ENCODE measurements at regions not wholly inside any gene's neighbourhood (a gene's known extent, or its start where the extent isn't known, plus 50 kb on each side); places are given as distances from the start of the nearest gene placed in this dataset.

DNA sequence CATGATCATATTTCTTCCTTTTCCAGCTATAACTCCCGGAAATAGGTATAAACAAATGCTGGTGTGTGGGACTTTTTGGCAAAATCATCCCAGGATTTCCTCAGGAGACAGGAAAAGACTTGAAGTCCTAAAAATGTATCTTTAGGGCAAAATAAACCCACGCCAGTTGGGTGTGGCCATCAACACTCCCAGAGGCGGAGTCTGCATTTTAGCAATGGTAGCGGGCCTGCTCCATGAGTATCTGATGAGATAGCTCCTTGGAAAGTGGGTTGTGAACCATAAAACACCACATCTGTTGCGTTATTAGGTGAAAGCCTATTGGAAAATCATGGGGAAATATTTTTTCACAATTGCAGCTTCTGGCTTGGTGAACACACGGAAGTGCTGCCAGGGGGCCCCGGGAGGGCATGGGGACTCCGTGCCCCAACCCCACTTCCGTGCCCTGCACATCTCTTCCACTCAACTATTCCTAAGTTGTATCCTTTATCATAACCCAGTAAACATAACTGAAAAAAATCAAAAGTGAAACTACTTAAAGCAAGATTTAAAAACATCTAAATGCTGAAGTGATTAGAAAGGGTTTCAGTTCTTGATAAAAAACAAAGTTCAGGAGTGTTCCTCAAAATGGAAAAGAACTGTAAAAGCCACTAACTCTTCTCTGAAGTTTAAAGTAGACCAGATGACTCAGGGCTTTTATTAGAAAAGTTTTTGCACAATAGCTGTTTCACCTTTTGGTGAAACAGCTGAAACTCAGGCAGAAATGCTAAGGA lies 111.2 kb downstream of the LRRC70 start (continued):
- TF ChIP-seq, protein P1, sequence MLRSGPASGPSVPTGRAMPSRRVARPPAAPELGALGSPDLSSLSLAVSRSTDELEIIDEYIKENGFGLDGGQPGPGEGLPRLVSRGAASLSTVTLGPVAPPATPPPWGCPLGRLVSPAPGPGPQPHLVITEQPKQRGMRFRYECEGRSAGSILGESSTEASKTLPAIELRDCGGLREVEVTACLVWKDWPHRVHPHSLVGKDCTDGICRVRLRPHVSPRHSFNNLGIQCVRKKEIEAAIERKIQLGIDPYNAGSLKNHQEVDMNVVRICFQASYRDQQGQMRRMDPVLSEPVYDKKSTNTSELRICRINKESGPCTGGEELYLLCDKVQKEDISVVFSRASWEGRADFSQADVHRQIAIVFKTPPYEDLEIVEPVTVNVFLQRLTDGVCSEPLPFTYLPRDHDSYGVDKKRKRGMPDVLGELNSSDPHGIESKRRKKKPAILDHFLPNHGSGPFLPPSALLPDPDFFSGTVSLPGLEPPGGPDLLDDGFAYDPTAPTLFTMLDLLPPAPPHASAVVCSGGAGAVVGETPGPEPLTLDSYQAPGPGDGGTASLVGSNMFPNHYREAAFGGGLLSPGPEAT (IDR thresholded peaks at IDR 0.05; ENCODE audit: low read depth) = peak; percentile 51; the same call in 1 of the 2 replicates
- no peak for TF ChIP-seq CHD1 (IDR thresholded peaks at IDR 0.05; ENCODE audit: low read depth, low read length)
- TF ChIP-seq DPF2 (IDR thresholded peaks at IDR 0.05) = no peak
- TF ChIP-seq CREM (IDR thresholded peaks at IDR 0.05; ENCODE audit: low read depth) = no peak
- TF ChIP-seq, protein P2, sequence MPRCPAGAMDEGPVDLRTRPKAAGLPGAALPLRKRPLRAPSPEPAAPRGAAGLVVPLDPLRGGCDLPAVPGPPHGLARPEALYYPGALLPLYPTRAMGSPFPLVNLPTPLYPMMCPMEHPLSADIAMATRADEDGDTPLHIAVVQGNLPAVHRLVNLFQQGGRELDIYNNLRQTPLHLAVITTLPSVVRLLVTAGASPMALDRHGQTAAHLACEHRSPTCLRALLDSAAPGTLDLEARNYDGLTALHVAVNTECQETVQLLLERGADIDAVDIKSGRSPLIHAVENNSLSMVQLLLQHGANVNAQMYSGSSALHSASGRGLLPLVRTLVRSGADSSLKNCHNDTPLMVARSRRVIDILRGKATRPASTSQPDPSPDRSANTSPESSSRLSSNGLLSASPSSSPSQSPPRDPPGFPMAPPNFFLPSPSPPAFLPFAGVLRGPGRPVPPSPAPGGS (IDR thresholded peaks at IDR 0.05; ENCODE audit: borderline replicate concordance, insufficient read depth, low read depth, low read length, poor library complexity, severe bottlenecking) = no peak
- no peak for TF ChIP-seq EP300 (IDR thresholded peaks at IDR 0.05; ENCODE audit: borderline replicate concordance in 1 of 2, control insufficient read depth in 1 of 2, low read depth in 2 of 2, low read length in 2 of 2)
- TF ChIP-seq CEBPB (IDR thresholded peaks at IDR 0.05; ENCODE audit: borderline replicate concordance in 1 of 2, low read depth in 2 of 2, low read length in 2 of 2) = no peak
- TF ChIP-seq RELA (IDR thresholded peaks at IDR 0.05; ENCODE audit: borderline replicate concordance, partially characterized antibody) = no peak
- no peak for TF ChIP-seq KLF5 (IDR thresholded peaks at IDR 0.05; ENCODE audit: partially characterized antibody)
- TF ChIP-seq, protein P3, sequence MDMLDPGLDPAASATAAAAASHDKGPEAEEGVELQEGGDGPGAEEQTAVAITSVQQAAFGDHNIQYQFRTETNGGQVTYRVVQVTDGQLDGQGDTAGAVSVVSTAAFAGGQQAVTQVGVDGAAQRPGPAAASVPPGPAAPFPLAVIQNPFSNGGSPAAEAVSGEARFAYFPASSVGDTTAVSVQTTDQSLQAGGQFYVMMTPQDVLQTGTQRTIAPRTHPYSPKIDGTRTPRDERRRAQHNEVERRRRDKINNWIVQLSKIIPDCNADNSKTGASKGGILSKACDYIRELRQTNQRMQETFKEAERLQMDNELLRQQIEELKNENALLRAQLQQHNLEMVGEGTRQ (IDR thresholded peaks at IDR 0.05; ENCODE audit: borderline replicate concordance, low read depth, low read length) = no peak
- no peak for TF ChIP-seq RB1 (IDR thresholded peaks at IDR 0.05; ENCODE audit: borderline replicate concordance)
- TF ChIP-seq IKZF1 (conservative IDR thresholded peaks at IDR 0.05) = peak; percentile 29; the same call in 1 of the 2 replicates
- no peak for TF ChIP-seq LARP7 (IDR thresholded peaks at IDR 0.05)
- TF ChIP-seq SPI1 (IDR thresholded peaks at IDR 0.05; ENCODE audit: borderline replicate concordance, insufficient read depth, low read depth, low read length) = peak; percentile 47; the same call in 1 of the 2 replicates
- peak in 1 of 2 experiments; percentile 50; a peak in 2 of 4 replicates for TF ChIP-seq IKZF2 (IDR thresholded peaks at IDR 0.05)
- TF ChIP-seq ESRRA (IDR thresholded peaks at IDR 0.05; ENCODE audit: low read length) = no peak
- no peak for TF ChIP-seq MTA3 (IDR thresholded peaks at IDR 0.05; ENCODE audit: borderline replicate concordance, low read length)
- TF ChIP-seq SUZ12 (IDR thresholded peaks at IDR 0.05; ENCODE audit: unreplicated experiment) = no peak
- TF ChIP-seq WRNIP1 (IDR thresholded peaks at IDR 0.05; ENCODE audit: borderline replicate concordance, low read depth, low read length) = no peak

All from GM12878 (cell line).